Stimulated activated CD8-positive, alpha-beta memory T cell treated with anti-CD3 and anti-CD28 coated beads, Interleukin-12 subunit alpha, Interleukin-12 subunit beta, amount 100 ng/mL, for 1 hour (primary cell): ENCODE measurements at regions not wholly inside any gene's neighbourhood (a gene's known extent, or its start where the extent isn't known, plus 50 kb on each side); places are given as distances from the start of the nearest gene placed in this dataset.
"Not testable (repeated sequence)": the region's sequence is repeated elsewhere in the genome, so short reads cannot be mapped to it uniquely, and the experiment has no call there.

ENCODE experiments used
- DNase-seq: peaks from one replicate; pipeline ENCODE4 v3.0.0-alpha.2; 2020; ENCODE audit warnings: low read depth

DNA sequence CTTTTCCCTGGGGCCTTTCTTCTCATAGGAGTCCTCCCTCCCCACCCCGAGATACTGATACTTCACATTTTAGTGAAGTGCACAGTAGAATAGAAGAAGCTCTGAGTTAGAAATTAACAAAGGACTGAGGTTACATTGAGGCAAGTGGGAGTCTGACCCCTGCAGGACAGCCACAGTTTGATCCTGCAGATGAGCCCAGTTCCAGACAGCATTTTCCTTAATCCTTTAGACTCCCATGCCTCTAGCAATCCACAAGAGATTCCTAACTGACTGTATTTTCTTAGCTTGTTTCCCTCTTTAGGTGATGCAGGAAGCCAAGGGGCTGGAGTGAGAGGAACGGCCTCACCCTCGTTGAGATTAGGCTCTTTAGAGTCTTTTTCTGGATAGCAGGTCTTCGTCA, 204.0 kb downstream of the CYRIA start:
- no peak for DNase-seq

DNA sequence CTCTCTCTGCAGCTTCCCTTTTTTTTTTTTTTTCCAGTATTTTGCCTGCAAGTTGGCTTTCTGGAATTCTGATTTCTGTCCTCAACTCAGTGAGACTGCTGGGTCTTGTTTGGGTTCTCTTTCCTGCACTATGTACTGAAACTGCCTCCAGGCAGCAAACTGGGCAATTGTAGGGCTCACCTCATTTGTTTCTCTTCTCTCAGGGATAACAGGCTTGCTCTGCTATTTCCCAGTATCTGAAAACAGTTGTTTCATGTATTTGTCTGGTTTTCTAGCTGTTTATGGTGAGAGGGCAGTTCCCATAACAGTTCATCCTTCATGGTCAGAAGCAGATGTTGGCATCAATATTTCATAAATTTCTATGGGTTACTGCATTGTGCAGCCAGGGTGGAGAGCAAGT, 206.0 kb downstream of the CYRIA start:
- DNase-seq = no peak

DNA sequence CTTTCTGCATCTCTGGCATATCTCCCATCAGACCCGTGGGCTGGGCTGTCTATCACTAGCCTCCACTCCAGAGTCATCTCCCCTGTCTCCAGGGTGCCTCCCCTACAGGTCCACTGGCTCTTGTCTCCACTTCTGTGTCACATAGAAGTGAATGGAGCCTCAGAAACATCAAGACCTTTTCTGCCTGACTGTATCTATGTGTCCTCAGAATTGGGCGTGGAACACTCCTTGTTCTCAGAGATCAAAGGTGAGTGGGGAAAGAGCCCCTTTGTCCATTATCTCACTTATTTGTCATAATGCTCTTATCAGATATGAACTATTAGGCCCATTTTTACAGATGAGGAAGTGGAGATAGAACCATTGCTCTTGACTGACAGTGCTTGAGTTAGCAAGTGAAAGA, 211.0 kb downstream of the CYRIA start:
- no peak for DNase-seq

DNA sequence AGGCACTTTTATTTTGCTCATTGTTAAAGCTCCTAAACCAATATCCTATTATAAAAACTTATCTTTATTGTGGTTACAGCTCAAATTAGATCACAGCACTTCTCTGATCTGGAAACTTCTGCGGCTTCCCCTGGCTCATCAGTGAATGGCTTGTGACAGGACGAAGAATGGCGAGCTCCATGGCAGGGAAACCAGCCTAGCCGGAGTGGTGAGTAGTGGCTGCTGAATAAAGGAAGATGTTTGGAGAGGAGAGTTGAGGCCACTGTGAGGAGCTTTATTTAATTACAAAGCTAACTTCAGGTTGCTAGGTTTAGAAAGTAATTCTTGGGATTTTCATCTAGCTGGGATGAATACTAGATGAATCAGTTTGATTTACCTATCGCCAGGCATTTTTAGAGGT, 213.5 kb downstream of the CYRIA start:
- no peak for DNase-seq

DNA sequence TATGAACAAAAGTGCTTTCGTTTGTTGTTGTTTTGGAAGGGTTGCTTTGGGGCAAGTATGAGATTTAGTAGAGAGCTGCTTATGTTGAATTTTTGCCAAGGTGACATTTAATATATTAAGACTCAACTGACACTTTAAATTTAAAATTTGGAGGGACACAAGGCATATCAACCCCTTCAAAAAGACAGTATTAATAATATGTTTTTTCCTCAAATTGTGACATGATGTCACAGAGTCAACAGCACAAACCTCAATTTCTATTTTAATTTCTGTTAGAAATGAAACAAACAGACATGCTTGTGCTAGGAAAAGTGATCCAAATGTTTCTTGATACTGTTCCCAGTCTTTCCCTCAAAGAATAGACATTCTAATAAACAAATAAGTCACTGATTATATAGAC, 218.9 kb downstream of the CYRIA start:
- DNase-seq = no peak

DNA sequence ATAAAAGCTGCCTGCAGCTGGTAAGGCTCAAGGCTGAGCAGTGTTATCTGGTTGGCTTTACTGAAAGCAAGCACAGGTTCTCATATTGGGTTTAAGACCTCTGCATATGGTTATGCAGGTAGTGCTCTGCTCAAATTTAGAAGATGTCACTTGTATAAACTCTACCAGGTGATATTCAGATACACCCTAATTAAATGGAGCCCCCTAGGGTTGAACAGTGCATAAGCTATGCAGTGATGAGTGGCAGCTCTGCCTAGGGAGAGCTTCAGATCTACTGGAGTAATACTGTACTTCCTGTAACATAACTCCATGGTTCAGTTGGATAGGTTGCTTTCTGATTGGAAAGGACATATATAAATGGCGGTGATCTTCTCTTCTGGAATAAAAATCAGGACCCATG, 222.7 kb downstream of the CYRIA start:
- DNase-seq = no peak

DNA sequence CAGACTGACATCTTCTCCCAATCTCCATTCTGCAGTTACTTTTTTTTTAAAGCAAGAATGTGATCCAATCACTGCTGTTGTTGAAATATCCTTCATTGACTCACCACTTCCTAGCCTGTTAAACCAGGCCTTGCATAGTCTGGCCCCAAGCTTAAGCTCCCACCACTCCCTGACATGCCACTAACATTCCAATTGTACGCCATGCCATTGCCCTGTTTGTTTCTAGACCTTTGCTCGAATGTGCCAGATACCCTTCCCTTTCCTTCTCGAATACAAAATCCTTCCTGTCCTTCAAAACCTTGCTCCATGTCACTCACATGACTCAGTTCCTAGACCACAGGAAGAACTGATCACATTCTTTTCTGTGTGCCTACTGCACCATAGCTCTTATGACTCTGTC, 224.2 kb downstream of the CYRIA start:
- DNase-seq = no peak

DNA sequence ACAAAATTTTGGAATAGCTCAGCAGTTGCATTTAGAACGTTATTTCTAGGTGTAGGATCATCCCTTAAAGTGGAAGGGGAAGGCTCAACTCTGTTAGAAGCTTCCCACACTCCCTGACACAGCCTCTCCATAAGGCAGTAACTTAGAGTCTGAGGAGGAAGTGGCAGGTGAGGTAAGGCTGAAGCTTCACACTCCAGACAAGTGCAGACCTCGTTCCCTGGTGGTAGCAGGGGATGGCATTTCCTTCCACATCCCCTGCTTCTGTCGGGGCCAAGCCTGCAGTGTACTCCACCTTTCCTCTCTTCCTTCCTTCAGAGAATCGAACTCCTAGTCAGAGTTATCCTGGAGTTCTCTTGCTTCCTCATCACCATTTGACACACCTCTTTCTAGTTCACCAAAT, 224.7 kb downstream of the CYRIA start:
- no peak for DNase-seq

DNA sequence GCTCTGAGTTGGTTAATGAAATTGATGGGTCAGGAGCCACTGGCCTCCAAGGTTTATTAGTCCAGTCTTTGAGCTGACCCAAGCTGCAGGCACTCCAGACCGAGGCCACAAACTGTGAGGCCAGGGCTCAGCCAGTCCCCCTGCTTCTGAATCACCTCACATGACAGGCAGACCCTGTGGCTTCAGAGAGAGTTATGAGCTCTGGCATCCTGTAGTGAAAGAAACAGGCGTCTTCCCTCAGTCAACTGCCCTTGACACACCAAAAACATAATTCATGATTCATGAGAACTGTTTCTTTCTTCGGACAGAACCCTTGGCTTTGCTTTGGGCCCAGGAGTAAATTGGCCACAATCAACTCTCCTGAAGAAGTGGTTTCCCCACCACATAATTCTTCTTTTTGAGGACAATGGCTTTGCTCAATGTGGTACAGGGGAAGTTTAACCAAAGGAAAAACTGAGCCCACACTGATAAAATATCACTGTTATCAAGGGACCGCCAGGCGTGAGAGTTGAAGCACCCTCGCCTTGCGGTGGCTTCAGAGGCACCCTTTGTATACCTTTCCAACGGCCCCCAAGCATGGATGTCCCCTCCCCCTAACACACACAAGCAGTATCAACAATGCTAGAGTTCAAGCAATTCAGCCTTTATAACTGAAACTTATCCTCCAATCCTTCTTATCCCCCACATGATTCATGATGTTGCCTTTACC, 226.9 kb downstream of the CYRIA start:
- DNase-seq = no peak

DNA sequence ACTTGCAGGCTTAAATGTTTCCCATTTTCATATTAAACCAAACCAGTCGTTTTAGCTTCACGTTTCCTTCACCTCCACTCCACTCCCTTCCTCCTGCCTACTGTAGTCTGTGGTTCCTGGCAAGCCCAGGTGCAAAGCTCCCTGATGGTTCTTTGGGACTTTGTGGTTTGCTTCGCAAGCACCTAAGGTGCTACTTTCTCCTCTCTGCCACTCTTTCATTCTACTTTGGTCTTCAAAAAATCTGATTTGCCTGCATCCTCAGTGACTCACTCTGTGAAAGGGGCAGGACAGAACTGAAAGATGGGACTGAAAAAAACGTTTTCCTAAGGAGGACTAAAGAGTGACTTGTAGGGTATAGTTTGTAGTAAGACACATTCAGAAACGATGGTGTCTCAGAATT, 228.4 kb downstream of the CYRIA start:
- DNase-seq = no peak

DNA sequence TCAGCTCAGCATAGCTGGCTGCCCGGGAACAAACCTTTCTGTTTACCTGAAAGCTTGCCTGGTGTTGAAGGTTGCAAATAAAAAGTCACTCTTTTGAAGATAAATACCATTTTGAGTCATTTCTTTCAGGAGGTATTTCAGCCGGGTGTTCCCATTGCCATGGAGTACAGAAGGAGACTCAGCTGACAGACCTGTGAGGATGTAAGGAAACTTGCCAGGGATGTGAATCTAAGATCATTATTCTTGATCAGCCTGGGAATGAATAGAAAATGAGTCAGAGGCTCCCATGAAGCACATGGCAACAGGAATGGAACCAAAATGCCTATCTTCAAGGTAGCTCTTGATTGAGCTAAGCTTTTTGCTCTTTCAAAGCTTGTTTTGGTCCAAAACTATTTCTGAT, 231.2 kb downstream of the CYRIA start:
- DNase-seq = no peak

DNA sequence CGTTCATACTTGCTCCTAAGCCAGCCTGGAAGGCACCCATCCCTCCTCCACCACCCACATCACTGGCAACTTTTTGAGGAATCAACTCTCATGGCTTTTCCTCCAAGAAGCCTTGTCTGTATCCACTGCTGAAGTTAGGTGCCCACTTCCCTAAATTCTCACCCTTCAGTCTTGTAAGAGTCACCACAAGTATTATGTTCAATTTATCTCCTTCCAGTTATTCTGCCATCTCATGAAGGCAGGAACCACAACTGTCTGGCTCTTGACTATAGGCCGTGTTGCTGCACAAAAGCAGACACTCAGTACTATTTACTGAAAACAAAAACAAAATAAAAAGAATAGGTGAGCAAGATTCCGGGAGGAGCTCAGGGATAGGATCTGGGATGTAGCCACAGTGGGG, 234.8 kb downstream of the CYRIA start:
- DNase-seq = no peak

DNA sequence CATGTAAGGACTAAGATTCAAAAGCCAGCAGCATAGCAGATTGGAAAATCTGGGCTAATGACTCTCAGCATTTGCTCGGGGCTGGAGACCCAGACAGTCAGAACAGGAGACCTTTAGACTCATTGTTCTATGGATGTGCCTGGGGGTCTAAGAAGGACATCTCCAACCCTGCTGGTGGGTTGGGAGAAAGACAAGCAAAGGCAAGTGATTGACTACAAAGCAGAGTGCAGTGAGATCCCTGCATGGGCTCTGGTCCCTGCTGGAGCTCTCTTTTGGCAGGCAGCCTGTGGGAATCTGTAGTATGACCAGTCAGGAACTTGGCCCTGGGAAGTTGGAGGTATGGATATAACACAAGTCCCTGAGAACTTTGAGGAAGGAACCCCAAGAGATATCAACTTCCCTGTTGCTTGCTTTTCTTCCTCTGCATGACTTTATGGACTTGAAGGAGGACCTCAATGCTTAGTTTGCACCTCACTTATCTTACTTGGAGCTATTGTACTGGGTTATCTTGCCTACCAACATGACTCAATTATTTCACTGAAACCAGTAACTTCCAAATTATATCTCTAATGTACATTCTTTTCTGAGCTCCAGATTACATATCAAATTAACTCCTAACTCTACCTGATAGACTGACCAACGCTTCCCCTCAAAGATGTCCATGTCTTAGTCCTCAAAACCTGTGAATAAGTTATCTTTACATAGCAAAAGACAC, 236.0 kb downstream of the CYRIA start:
- no peak for DNase-seq

DNA sequence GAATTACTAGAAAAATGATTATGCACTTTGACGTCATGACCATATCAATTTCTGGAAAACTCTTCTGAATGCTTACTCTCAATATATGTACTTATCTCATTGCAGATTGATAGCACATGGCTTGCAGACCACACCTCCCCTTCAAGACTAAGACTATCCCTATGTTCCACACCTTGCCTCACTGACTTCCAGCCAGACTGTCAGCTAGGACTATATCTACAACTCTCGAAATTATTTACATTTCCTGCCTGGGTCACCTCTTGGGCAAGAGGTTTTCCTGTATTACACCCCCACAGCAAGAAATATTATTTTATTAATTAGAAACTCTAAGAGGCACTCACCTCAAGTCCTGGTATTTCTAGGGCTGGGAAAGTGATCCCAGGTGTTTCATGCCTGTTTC, 236.6 kb downstream of the CYRIA start:
- no peak for DNase-seq

DNA sequence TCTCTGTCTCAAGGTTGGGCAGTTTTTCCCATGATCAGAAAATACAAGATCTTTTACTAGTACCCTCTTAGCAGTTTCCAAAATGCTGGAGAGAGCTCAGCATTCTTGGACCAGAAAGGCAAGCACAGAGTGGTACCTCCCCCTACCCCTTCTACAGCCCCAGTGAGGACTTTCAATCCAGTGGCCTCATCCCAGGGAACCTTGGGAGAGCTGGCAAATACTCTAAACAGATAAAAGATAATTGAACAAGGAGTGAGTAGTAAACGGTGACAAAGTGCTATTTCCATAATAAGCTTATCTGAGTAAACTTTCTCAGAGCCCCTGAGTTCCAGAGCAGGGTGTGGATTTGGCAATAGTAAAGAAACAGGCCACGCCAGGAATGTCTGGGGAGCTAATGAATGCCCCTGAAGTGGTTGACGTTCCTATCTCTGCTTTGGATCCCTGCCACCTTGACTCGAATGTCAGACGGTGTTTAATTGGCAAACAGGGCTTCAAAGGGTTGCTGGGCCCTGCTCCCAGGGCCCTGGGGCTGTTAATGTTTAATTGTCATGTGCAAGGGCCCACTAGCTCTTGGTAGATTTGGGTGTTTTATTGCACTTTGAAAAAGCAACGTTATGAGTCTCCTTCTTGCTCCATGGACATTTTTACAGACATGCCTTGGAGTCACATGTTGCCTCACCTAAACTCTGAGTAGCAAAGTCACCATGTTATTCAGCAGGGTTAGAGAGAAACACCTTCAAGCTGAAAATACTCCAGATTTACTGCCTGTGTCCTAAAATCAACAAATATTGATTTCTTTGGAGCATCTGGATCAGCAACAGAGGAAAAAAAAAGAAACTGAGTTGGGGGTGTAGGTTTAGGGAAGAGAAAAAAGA, 239.9 kb downstream of the CYRIA start:
- DNase-seq = no peak

DNA sequence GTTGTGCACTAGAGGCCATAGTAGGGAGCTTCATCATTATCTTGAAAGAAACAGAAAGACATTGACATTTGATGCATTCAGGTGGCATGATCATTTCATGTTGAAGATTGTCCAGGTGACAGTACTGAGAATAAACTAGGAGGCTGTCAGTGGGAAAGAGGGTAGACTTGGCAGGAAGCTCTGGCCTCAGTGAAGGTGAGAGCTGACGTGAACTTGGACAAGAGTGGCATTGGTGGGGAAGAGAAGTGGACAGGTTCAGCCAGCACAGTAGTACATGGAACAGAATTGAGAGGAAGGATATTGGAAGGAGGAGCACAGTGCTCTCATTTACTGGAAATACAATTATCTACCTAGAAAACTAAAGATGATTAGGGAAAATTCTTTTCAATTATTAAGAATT, 245.2 kb downstream of the CYRIA start:
- DNase-seq = no peak

DNA sequence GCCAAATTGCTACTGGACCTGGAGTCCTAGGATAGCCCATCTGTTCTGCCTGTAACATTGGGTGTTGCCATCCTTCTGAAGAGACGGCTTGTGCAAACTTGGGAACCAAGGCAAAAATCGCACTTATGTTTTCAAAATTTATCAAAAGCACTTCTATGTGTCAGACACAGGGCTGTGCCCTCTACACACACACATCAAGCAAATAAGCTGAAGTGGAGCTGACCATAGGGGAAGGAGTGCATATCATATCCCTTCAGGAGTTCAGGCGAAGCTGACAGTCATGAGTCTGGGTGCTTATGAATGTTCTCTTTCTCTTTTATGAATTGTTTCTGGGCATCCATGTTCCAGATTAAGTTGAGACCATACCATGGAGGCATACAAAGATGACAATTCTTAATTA, 247.9 kb downstream of the CYRIA start:
- no peak for DNase-seq

DNA sequence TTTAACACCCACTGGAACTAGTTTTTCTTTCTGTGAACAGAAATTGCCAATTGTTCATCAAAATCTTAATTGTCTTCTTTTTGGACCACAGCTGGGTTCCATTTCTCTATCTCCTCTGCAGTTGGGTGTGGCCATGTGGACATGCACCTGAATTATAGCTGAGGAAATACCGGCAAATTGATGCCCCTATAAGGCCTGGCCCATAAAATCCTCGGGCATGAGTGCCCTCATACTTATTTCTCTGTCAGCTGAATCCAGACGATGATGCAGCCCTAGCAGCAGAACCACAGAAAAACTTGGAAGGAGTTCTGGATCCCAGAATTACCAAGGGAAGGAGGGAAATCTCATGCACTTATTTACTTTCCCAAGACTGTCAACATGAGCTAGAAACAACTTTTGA, 249.0 kb downstream of the CYRIA start:
- DNase-seq = no peak

DNA sequence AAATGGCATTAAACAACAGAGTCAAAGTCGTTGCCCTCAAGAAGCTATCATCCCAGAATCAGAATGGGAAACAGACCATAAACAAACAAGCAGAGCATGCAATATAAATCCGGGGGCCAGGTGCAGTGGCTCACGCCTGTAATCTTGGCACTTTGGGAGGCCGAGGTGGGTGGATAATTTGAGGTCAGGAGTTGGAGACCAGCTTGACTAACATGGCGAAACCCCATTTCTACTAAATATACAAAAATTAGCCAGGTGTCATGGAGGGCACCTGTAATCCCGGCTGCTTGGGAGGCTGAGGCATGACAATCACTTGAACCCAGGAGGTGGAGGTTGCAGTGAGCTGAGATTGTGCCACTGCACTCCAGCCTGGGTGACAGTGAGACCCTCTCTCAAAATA, 249.8 kb downstream of the CYRIA start:
- DNase-seq = not testable (repeated sequence)

DNA sequence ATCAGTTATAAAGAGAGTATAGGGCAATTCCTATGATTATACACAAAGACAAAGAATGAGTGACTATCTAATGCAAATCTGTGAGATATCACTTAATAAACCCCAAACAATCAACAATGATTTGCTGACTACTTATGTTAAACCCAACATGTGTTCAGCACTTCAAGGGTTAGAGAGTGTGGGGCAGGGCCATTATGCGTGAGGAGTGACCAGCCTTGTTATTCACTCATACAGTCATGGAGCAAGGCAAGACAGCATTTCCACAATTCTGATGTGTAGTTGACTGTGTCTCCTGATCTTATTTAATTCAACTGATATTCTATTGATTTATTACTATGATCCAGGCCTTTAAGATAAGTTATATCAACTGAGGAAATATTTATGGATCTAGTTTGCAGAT, 251.7 kb downstream of the CYRIA start:
- DNase-seq = no peak

DNA sequence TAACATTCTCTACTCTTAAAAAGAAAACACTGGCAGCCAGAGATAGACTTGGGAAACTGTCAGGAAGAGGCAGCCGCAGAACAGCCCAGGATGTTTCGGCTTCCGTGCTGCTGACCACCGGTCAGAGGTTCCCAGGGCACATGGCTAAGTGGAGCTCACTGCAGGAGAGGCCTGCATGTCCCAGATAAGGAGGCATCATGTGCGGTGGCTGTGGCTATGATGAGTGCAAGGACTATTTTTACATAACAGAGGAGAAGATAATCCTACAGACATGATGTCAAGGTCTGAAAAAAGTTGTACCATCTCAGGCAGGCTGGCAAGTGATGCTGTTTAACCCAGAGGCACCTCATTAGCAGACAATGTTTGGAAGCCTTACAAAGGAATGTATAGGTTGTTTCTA, 252.3 kb downstream of the CYRIA start:
- DNase-seq = no peak

DNA sequence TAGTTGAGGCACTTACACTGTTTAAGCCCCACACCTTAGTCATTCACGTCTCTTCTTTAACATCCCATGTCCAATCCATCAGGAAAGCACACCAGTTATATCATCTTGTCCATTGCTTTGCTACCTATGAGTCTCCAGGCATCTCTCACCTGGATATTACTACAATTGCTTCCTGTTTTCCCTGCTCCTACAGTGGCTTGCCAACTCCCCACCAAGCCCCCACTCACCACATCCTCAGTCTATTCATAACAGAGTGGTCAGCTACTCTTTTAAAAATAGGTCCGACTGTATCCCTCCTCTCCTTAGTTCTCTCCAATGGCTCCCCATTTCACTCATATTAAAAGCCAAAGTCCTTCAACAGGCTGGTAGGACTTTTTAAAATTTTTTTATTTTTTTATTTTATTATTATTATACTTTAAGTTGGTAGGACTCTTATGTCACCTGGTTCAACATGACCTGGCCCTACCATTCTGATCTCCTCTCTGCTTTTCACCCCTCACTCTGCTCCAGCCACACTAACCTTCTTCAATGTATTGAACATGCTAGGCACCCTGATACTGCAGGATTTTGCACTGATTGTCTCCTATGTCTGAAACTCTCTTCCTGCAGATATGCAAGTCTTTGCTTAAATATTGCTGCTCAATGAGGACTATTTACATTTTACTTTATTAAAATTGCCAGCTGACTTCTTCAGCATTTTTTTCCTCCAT, 253.2 kb downstream of the CYRIA start:
- DNase-seq = no peak
